NAMALWA (cell line): ENCODE measurements at regions not wholly inside any gene's neighbourhood (a gene's known extent, or its start where the extent isn't known, plus 50 kb on each side); places are given as distances from the start of the nearest gene placed in this dataset.
A peak's percentile ranks its signal among the peaks of the same experiment; 100 is the strongest.
"Not testable (repeated sequence)": the region's sequence is repeated elsewhere in the genome, so short reads cannot be mapped to it uniquely, and the experiment has no call there.

Experiments used
- DNase-seq: peaks from one replicate; pipeline ENCODE4 v3.0.0-alpha.2; 2015; ENCODE audit warnings: low spot score

DNA sequence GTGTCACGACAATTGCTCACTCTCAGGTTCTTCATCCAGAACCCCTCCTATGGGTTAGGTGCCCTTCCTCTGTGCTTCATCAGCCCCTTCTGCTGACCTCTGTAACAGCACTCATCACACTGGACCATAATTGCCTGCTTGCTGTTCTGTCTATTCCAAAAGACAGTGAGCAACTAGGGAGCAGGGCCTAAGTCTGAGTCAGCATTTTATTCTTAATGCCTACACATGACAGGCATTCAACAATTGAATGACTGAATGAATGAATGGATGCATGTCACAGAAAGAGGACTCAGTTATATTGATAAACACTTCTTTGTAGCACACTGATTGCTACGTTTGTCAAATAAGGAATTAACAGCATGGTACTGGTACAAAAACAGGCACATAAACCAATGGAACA is 317.0 kb downstream of the ZIC3 start:
- no peak for DNase-seq

DNA sequence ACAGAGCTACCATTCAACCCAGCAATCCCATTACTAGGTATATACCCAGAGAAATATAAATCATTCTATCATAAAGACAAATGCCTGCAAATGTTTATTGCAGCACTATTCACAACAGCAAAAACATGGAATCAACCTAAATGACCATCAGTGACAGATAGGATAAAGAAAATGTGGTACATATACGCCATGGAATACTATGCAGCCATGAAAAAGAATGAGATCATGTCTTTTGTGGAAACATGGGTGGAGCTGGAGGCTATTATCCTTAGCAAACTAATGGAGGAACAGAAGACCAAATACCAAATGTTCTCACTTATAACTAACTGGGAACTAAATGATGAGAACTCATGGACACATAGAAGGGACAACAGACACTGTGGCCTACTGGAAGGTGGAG is 318.9 kb downstream of the ZIC3 start:
- not testable (repeated sequence) for DNase-seq

DNA sequence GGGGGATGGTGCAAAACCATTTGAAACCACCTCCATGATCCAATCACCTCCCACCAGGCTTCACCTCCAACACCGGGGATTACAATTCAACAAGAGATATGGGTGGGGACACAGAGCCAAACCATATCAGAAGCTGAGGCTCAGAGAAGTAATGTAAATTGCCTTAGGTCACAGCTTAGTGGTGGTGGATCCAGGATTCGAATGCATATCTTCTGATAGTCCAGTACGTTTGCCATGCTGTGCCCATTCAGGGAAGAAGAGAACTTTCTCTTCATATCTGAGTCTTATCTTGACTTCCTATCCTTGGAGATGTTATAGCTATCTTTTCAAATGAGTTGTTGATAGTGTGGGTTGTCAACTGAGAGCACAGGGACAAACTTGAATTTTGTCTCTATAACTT is 325.5 kb downstream of the ZIC3 start:
- no peak for DNase-seq

DNA sequence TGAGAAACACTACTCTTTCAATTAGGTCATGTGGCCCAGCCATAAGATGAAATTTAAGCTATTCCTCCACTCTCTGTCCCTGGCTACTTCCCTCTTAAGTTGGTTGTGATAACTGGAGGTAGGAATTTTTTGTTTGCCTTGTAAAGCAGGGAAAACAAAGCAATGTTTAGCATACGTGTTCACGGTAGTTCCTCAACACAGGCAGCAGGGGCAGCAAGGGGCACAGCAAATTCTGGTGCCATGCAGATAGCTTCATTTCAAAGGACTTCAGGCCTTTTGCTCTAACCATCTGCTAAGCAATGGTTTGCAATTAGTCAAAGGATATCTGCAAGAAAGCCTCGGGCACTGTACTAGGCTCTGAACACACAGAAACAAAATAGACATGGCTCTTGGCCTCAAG is 330.2 kb downstream of the ZIC3 start:
- DNase-seq: no peak

DNA sequence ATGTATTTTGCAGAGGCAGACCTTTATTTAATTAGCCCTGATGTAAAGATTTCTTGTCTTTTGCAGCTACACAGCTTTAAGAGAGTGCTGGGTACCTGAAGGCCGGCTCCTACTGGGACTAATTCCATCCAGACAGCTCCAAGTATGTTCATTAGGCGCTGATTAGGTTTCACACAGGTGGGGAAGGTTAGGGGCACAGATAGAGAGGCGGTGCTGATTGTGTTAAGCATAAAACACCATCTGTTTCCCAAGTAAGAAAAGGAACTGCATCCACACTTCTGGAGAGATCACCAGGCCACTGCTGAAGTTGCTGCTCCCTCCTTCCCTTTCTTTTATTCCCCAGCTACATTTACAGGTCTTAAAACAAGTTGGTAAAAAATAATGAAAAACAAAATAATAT is 349.5 kb downstream of the ZIC3 start:
- DNase-seq: no peak

DNA sequence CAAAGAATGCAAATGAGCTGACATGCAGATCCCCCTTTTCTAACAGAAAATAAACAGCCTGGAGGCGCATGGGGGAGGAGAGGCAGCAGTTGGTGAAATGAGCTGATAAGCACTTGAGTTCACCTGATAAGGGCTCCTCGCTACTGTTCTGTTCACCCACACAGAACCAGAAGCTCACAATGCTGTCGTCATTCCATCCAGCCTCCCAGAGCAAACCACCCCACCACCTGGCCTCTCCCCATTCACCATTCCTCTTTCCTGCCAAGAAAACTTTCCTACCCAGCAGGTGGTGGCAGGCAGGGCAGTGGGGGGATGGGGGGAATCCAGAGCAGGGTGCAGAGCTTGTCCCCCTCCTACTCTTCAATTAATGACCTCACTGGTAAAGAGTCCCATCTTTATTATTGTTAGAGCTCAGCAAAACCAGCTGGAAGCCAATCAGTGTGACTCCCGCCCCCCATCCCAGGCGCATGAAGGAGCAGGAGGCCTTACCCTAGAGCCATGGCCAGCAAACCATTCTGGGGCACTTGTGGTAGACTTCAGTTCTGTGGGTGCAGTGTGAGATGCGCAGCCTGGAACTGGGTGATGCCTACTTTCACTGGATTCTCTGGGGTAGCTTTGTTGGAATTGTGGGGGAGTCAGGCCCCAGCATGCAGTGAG is 350.3 kb downstream of the ZIC3 start:
- DNase-seq: no peak

DNA sequence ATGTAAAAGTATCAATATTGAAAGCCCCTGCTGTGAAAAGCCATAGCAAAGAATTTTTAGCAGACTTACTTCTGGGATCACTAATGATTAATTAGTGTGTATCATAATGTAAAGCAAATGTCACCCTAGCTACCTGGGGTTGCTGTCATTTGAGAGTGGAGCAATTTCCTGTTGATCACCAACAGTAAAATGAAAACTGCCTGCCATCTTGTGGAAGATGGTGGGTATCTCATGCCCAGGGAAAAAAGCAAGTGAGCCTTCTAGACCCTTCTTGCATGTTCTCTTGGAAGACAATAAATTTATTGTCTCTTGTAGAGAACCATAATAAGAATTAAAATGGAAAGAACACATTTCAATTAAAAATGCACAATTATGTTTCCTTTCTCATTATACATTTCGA is 360.2 kb downstream of the ZIC3 start:
- peak; percentile 22 for DNase-seq

DNA sequence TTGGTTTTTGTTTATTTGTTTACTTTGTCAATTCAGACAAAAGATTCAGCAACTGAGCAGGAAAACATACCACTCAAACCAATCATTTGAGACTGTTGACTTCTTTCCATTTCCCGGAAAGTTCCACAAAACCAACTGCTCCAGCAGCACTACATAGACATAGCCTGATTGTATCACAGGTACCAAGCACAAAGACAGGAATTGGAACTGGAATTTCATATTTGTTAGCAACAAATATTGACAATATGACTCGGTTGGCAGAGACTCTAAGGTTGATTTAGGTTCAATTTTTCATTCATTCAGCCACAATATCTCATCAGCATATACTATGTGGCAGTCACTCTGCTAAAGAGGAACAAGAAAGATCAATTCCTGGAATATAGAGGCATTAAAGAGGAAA is 364.0 kb downstream of the ZIC3 start:
- no peak for DNase-seq

DNA sequence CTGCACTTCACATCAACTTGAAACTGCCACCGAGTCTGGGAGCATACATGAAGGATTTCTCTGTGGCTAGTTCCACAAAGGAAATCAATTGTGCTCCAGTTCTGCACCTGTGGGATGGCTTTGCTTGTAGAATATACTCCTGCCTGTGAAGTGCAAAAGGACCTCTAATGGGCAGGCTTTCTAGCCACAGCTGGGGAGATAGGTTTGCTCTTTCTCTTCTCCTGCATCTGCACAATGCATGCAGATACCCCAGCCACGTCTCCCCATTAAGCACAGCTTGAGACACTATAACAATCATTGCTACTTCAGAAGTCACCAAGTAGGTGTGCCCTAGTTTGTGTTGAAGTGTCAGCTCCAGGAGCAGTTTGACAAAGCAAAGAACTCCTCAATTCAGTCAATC is 364.6 kb downstream of the ZIC3 start:
- DNase-seq: no peak

DNA sequence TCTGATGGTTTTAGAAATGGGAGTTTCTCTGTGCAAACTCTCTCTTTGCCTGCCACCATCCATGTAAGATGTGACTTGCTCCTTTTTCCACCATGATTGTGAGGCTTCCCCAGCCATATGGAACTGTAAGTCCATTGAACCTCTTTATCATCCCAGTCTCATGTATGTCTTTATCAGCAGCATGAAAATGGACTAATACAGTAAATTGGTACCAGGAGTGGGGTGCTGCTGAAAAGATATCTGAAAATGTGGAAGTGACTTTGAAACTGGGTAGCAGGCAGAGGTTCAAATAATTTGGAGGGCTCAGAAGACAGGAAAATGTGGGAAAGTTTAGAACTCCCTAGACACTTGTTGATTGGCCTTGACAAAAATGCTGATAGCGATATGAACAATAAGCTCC is 368.3 kb downstream of the ZIC3 start:
- DNase-seq: not testable (repeated sequence)

DNA sequence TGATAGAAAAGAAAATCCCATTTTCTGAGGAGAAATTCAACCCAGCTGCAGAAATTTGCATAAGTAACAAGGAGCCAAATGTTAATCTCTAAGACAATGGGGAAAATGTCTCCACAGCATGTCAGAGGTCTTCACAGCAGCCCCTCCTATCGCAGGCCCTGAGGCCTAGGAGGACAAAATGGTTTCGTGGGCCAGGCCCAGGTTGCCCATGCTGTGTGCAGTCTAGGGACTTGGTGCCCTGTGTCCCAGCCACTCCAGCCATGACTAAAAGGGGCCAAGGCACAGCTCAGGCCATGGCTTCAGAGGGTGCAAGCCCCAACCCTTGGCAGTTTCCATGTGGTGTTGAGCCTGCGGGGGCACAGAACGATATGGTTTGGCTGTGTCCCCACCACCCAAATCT is 369.0 kb downstream of the ZIC3 start:
- DNase-seq: not testable (repeated sequence)

DNA sequence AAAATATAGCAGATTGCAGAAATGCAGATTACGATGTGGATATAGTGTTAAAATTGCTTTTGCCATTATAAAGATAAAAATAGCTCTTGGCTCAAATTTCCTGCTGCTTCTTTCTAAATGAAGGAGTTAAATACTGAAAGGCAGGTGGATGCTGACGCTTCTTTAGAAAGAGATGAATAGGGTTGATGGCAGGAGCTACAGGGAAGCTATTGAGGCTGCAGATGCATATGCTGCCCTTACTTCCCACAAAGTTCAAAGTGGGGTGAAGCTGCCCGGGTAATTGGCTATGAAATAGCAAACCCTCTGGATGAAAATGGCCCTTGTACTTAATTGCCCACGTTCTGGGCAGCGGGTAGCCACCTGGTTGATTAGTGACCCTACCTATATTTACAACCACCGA is 379.5 kb downstream of the ZIC3 start:
- DNase-seq: no peak

DNA sequence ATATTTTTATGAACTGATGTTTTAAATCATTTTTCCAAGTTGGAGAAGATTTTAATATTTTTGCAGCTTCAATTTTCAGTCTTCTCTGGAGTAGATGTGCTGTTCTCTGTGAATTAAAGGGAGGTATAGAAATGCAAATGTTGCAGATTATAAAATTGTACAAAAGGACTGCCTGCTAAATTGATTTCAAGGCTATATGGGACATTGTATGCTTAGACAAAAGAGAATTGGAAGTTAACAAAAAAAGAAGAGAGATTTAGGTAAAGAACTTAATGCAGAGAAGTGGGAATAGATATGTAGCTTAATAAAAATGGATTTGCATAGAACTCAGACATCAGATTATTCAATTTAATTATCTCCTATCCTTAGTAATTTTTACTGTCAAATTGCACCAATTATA is 403.3 kb downstream of the ZIC3 start:
- DNase-seq: no peak

DNA sequence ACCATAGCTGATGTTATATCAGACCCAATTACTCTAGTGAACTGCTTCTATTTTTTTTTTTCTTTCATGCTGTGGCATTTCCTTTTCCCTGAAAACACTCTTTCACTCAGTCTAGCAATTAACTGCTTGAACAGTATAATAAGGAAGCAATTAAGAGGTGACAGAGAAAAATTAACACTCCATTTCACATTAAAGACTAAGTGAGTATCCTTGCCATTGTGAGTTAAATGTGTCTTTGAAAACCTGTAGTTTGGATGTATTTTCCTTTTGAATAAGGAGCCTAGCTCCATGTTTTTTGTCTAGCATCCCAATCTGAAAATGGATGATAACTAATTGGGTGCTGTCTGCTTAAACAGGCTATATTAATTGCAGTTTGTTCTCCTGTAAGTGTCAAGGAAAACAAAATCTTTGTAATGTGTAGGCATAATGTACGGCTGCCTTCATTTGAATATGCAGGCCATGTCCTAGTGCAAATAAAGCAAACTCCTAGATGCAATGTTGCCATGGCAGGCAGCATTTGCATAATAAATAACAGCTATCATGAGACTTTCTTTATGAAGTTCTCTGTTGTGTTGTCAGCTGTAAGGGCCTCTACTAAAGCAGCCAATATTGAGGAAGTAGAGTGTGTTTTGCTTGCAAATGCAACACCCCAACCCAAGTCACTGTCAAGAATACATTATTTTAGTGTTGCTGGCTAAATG is 416.7 kb downstream of the ZIC3 start:
- DNase-seq: no peak

DNA sequence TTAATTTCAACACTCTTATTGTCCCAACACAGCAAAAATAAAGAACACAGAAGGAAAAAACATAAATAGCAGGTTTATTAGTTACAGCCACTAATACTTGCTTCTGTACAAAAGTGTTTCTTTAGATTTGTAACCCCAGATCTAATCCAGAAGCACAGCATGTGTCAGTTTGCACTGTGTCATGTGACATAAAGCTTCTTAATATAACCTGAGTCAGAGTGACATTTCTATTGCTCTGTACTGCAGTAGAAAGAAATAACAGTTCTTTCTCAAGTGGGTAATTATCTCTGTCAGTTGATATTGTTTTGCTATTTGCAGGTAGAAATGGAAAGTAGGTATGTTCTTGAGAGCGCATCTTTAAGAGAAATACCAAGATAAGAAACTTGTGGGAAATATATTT is 422.5 kb downstream of the ZIC3 start:
- no peak for DNase-seq

DNA sequence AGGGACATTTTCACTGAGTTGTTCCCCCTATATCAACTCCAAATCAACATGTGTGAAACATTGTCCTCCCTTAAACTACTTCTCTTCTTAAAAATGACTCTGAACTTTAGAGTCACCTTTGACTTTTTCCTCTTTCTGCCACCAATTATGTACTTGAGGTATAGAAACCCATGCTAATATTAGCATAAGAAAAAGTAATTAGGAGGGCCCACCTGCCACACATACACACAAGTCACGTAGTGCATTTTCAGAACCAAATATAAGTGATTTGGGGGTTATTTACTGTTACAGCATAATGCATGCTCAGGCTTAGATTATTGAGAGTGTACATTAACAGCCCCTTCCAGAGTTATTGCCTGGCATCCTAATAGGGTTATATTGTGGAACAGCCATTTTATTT is 432.7 kb downstream of the ZIC3 start:
- no peak for DNase-seq

DNA sequence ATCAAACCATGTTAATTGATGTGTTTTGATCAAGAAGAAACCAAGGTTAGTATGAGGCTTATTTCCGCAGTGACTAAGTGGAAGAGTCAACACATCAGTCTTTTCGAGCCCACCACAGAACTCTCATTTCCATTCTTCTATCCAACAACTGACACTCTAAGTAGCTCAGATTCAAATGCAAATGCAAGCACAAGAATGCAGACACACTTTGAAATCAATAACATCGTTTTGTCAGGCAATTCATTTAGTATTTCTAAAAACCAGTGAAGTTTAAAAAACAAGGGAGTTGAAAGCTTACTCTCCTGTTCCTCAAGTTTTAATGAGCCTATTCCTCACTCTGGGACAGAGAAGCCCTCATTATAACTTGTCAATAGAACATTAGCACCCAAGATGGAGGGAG is 433.1 kb downstream of the ZIC3 start:
- DNase-seq: no peak

DNA sequence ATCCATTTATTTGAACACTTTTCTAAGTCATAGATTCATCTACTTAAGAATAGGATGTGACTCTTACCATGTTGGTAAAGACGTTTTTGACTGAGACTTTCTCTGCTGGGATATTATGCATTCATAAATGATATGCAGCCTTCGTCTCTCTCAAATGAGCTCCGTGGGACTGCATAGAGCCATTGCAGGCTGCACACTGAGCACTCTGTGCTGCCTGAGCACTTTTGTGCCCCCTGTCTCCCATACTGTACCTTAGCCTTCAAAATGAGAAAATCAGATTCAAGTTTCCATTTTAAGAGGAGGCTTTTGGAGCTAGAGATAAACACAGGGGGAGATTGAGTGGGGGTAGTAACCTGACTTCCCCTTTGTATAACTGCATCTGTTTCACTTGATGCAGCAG is 433.6 kb downstream of the ZIC3 start:
- DNase-seq: no peak

DNA sequence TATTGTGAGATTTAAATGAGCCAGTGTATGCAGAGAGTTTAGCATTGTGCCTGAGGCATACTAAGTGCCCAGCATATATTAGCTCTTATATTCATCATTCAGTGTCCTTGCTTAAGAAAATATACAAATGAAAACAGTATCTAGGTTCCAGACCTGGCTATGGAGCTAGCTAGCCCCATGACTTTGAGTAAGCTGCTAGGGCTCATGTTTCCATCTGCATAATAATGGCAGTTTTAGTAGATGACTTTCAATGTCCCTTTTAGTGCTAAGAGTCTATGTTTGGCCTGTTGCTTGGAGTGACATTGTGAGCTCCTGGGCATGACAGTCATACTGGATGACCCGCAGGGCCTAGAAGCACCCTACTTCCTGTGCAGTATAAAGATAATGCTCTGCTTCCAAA is 435.3 kb downstream of the ZIC3 start:
- DNase-seq: no peak

DNA sequence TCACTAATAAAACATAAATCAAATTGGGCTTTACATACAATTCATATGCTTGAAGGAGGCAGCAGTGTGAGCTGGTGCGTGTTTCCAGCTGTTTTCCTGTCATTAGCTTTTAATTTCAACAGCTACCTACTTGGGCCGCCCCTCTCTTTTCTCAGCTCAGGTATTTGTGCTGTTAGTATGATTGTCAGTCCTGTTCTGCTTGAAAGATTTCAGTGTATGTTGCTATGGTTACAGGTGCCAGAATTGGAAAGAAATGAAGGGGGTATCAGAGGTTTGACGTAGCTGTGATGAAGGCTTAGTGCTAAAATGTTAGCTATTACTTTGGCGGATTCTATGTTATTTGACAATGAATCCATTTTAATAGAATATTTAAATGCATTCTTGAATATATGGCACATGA is 440.3 kb downstream of the ZIC3 start:
- no peak for DNase-seq

DNA sequence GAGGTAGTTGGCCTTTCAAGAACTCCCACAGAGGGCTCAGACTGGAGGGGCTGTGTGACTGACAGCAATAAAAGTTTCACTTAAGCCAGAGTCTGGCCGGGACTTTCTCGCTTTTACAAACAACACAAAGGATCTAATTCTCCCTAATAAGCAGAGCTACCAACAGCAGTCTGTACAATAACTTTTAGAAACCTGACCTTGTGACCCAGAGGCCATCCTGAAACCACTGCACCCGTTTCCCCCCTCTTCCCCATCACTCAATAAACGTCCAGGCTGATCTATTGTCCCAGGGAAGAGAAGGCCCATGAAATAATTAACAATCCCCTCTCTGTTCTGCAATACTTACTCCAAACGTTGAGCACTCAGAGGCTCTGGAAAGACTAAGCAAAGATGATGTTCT is 442.4 kb downstream of the ZIC3 start:
- DNase-seq: no peak

DNA sequence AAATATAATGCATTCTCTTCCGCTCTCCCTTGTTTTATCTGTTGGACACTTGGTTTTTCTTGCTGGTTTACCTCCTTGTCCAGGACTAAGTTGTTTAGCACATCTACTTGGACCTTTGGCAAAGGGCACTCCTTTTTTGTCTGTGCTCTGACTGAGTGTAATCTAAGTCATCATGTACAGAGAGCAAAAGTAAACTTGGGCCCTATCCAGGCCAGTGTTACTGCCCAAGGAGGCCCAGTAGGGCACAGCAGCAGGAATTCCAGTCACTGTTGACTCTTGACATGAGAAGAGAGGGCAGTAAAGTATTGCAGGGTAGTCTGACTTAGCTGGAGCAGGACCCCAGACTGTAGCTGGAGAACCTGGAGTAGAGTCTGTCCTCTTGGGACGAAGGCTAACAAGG is 445.5 kb downstream of the ZIC3 start:
- no peak for DNase-seq

DNA sequence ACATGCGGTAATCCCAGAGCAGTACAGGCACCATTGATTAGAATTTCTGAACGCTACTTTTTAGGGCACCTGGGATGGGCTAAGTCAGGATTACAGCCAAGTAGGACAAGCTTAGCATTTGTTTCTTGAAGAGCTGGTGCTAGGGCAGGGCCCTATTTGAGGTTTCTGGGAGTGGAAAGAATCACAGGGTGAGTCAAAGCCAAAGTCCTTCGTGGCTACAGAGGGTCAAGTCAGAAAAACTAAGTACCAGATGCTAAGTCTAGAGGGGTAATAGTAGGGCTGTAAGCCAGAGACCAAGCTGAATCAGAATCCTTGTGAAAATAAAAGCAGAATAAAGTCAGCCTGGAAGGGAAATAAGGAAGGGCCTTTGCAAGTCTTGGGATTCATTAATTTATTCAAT is 448.6 kb downstream of the ZIC3 start:
- no peak for DNase-seq

DNA sequence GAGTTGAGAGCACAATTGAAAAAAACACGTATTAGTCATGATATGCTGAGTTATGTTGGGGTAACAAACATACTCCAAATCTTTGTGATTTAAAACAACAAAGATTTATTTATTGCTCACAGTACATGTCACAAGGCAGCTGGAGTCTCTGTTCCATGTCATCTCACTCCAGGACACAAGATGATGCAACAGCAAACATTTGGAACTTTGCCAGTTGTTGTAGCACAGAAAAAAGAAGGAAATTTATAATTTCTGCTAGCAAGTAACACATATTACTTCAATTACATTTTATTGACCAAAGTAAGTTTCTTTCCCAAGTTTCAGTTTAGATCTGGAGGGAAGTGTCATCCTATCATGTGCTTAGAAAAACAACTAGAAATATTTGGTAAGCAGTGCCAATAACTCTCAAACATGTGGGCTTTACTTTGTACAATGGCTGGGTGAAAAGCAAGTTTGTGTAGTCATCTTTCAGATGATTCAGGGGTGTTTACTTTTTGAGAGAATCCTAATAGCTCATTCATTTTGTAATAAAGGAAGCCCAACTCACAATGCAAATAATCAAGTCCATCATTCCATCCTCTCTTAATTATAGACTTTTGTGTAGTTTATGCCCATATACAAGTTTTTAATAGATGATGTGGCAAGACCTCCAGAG is 452.3 kb downstream of the ZIC3 start:
- no peak for DNase-seq
